Left ventricle myocardium inferior (tissue), 1 donor: ENCODE measurements at regions not wholly inside any gene's neighbourhood (a gene's known extent, or its start where the extent isn't known, plus 50 kb on each side); places are given as distances from the start of the nearest gene placed in this dataset.

Source experiments
- DNase-seq: peaks from one replicate; pipeline ENCODE4 v3.0.0-alpha.2; 2020
- H3K27ac ChIP-seq: fragments of 200-600 bp; replicated peaks from 2 replicates; pipeline ENCODE4 v1.8.0; 2021
- H3K27me3 ChIP-seq: fragments of 200-600 bp; 2 replicates; pipeline ENCODE4 v1.8.0; 2021; ENCODE audit warnings: low read depth
- H3K36me3 ChIP-seq: fragments of 200-600 bp; 2 replicates; pipeline ENCODE4 v1.8.0; 2021
- H3K4me1 ChIP-seq: fragments of 200-600 bp; 2 replicates; pipeline ENCODE4 v1.8.0; 2021
- H3K4me3 ChIP-seq: fragments of 200-600 bp; 2 replicates; pipeline ENCODE4 v1.8.0; 2021; ENCODE audit warnings: mild to moderate bottlenecking, moderate library complexity
- H3K9me3 ChIP-seq: fragments of 200-600 bp; replicated peaks from 2 replicates; pipeline ENCODE4 v1.8.0; 2021
- intact Hi-C: fragments of 100-400 bp; cut with micrococcal nuclease; formaldehyde crosslinking; loops from one replicate; pipeline ENCODE4 v1.11.0; 2022
- TF ChIP-seq, protein P1 (sequence below): fragments of 200-600 bp; IDR thresholded peaks from 2 replicates; pipeline ENCODE4 v1.8.0; 2021; ENCODE audit warnings: antibody characterized with exemption, mild to moderate bottlenecking, borderline replicate concordance
- donor health status: DM: no; HTN: yes; CAD: no; lungs with severe emphysema.

DNA sequence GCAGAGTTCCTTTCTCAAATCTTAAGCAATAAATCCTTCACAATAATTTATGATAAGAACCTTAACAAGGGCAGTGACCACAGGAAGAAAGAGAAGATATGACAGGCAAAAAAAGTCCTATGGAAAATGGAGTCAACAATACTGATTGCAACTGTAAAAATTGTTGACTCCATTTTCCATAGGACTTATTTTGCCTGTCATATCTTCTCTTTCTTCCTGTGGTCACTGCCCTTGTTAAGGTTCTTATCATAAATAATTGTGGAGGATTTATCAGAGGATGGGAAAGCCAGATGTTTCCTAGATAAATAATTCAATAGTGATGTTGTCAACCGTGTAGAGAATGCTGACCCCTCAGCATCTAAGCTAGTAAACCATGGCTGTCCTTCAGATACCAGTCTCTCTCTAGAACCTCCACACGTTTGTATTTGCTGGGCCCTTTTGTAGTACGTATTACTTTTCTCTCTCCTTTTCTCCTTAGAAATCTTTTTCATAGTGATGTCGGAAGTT, 172.6 kb upstream of the BET1 start:
- no peak for DNase-seq
- no peak overlapping the region for H3K4me3 ChIP-seq
- no peaks in the 10 kb centered on the region for H3K36me3 ChIP-seq
- H3K9me3 ChIP-seq: no peaks in the 10 kb centered on the region
- intact Hi-C loops: no loop called here
- no peak overlapping the region for H3K27ac ChIP-seq
- no peaks in the 10 kb centered on the region for H3K27me3 ChIP-seq
- TF ChIP-seq, protein P1, sequence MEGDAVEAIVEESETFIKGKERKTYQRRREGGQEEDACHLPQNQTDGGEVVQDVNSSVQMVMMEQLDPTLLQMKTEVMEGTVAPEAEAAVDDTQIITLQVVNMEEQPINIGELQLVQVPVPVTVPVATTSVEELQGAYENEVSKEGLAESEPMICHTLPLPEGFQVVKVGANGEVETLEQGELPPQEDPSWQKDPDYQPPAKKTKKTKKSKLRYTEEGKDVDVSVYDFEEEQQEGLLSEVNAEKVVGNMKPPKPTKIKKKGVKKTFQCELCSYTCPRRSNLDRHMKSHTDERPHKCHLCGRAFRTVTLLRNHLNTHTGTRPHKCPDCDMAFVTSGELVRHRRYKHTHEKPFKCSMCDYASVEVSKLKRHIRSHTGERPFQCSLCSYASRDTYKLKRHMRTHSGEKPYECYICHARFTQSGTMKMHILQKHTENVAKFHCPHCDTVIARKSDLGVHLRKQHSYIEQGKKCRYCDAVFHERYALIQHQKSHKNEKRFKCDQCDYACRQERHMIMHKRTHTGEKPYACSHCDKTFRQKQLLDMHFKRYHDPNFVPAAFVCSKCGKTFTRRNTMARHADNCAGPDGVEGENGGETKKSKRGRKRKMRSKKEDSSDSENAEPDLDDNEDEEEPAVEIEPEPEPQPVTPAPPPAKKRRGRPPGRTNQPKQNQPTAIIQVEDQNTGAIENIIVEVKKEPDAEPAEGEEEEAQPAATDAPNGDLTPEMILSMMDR: no peak
- peaks cover 21% of the 10 kb centered on the region for H3K4me1 ChIP-seq

- Histone ChIP-seq H3K4me1 (peaks cover 21% of the 10 kb centered on the region), H3K4me3 (no peak overlapping the region), H3K27me3 (no peaks in the 10 kb centered on the region), H3K27ac (no peak overlapping the region), H3K9me3 (no peaks in the 10 kb centered on the region), H3K36me3 (no peaks in the 10 kb centered on the region)
- intact Hi-C loops: no loop called here
- TF ChIP-seq, protein P1: no peak
- DNase-seq: no peak
Measured at GRCh38 chr7:94177441-94177840, 173.3 kb upstream of the BET1 start.

- Histone ChIP-seq H3K9me3 (no peaks in the 10 kb centered on the region), H3K27me3 (no peaks in the 10 kb centered on the region), H3K27ac (no peak overlapping the region), H3K36me3 (no peaks in the 10 kb centered on the region), H3K4me1 (peaks cover 28% of the 10 kb centered on the region), H3K4me3 (no peak overlapping the region)
- TF ChIP-seq, protein P1: no peak
- DNase-seq: no peak
- intact Hi-C loops: no loop called here
Measured at GRCh38 chr7:94178230-94178629, 174.1 kb upstream of the BET1 start.

DNA sequence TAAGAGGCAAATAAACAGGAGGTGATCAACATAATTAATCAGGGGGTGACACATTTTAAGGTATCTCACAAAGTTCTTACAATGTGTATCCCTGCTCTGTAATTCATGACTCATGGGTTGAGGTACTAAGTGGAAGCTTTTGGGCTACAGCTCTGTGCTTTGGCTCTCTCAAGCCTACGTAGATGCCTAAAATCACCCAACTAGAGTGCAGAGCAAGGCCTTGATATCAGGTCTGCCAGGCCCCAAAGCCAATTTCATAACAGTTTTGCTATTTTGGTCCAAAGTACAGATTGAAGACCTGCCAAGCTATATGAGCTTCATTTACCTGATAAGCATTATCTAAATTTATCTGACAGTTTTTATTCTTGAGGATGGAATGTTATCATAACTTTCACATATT, 175.3 kb upstream of the BET1 start:
- H3K9me3 ChIP-seq: no peaks in the 10 kb centered on the region
- no peak for DNase-seq
- H3K27ac ChIP-seq: no peak overlapping the region
- H3K4me1 ChIP-seq: peaks cover 35% of the 10 kb centered on the region
- no peaks in the 10 kb centered on the region for H3K27me3 ChIP-seq
- H3K4me3 ChIP-seq: no peak overlapping the region
- TF ChIP-seq, protein P1: no peak
- H3K36me3 ChIP-seq: no peaks in the 10 kb centered on the region
- intact Hi-C loops: no loop called here

- peak overlapping the region; percentile 80 for H3K27ac ChIP-seq
- DNase-seq: no peak
Measured at GRCh38 chr7:94182066-94182465, 177.9 kb upstream of the BET1 start.

More at GRCh38 chr7:94182066-94182465, 177.9 kb upstream of the BET1 start:
- TF ChIP-seq, protein P1: no peak
- intact Hi-C loops: no loop called here
- Histone ChIP-seq H3K36me3 (no peaks in the 10 kb centered on the region), H3K27me3 (no peaks in the 10 kb centered on the region), H3K4me1 (peaks cover 16% of the 10 kb centered on the region), H3K9me3 (no peaks in the 10 kb centered on the region), H3K4me3 (no peak overlapping the region)
